ENCODE measurements at regions not wholly inside any gene's neighbourhood (a gene's known extent, or its start where the extent isn't known, plus 50 kb on each side); places are given as distances from the start of the nearest gene placed in this dataset.

- no TSS peak for BruUV-seq (replicated peaks)
- H3K4me3 ChIP-seq (ENCODE audit: low read depth, low read length, poor library complexity, severe bottlenecking) = no peak overlapping the region
These were observed 2228.4 kb downstream of the TP53TG3F start for GRCh38 chr16:35687781-35688180.

GRCh38 chr16:35689764-35690163, 2230.4 kb downstream of the TP53TG3F start:
- BruUV-seq (replicated peaks) = no TSS peak
- no peak for TF ChIP-seq CTCF (conservative IDR thresholded peaks at IDR 0.05; ENCODE audit: low read depth, low read length)
- no peak for TF ChIP-seq EZH2 (IDR thresholded peaks at IDR 0.05; ENCODE audit: borderline replicate concordance, low read depth, low read length, poor library complexity, severe bottlenecking)
- no peak overlapping the region for H3K4me3 ChIP-seq (ENCODE audit: low read depth, low read length, poor library complexity, severe bottlenecking)
- POLR2A ChIA-PET (ENCODE audit: low non-redundant PET) = no interaction called here
- H3K27ac ChIP-seq (ENCODE audit: low read depth, low read length, poor library complexity, severe bottlenecking) = no peak overlapping the region
- no peaks in the 10 kb centered on the region for H3K4me1 ChIP-seq (ENCODE audit: insufficient read depth, low read length, poor library complexity, severe bottlenecking)
- CTCF ChIA-PET = no interaction called here
- H3K36me3 ChIP-seq (ENCODE audit: insufficient read depth, low read length, poor library complexity, severe bottlenecking) = no peaks in the 10 kb centered on the region
- intact Hi-C loops (cut with micrococcal nuclease; ENCODE audit: unreplicated experiment) = no loop called here
- DNase-seq (ENCODE audit: low spot score) = no peak
- H3K27me3 ChIP-seq (replicated peaks; ENCODE audit: insufficient read depth, low read depth, low read length, poor library complexity) = no peaks in the 10 kb centered on the region
- peaks cover 53% of the 10 kb centered on the region for H3K9me3 ChIP-seq (ENCODE audit: low read depth, low read length, poor library complexity, severe bottlenecking)

More at GRCh38 chr16:35687781-35688180, 2228.4 kb downstream of the TP53TG3F start:
- no peak for DNase-seq (ENCODE audit: low spot score)
- Histone ChIP-seq H3K4me1 (ENCODE audit: insufficient read depth, low read length, poor library complexity, severe bottlenecking) (no peaks in the 10 kb centered on the region), H3K27me3 (replicated peaks; ENCODE audit: insufficient read depth, low read depth, low read length, poor library complexity) (no peaks in the 10 kb centered on the region), H3K36me3 (ENCODE audit: insufficient read depth, low read length, poor library complexity, severe bottlenecking) (no peaks in the 10 kb centered on the region), H3K9me3 (ENCODE audit: low read depth, low read length, poor library complexity, severe bottlenecking) (peaks cover 60% of the 10 kb centered on the region), H3K27ac (ENCODE audit: low read depth, low read length, poor library complexity, severe bottlenecking) (no peak overlapping the region)
- POLR2A ChIA-PET (ENCODE audit: low non-redundant PET) = no interaction called here
- intact Hi-C loops (cut with micrococcal nuclease; ENCODE audit: unreplicated experiment) = no loop called here
- CTCF ChIA-PET = no interaction called here
- TF ChIP-seq EZH2 (IDR thresholded peaks at IDR 0.05; ENCODE audit: borderline replicate concordance, low read depth, low read length, poor library complexity, severe bottlenecking) (no peak), CTCF (conservative IDR thresholded peaks at IDR 0.05; ENCODE audit: low read depth, low read length) (no peak)

GRCh38 chr16:35690413-35690812, 2231.0 kb downstream of the TP53TG3F start:
- intact Hi-C loops (cut with micrococcal nuclease; ENCODE audit: unreplicated experiment) = no loop called here
- Histone ChIP-seq H3K4me1 (ENCODE audit: insufficient read depth, low read length, poor library complexity, severe bottlenecking) (no peaks in the 10 kb centered on the region), H3K9me3 (ENCODE audit: low read depth, low read length, poor library complexity, severe bottlenecking) (peaks cover 53% of the 10 kb centered on the region), H3K27ac (ENCODE audit: low read depth, low read length, poor library complexity, severe bottlenecking) (no peak overlapping the region), H3K4me3 (ENCODE audit: low read depth, low read length, poor library complexity, severe bottlenecking) (no peak overlapping the region), H3K36me3 (ENCODE audit: insufficient read depth, low read length, poor library complexity, severe bottlenecking) (no peaks in the 10 kb centered on the region), H3K27me3 (replicated peaks; ENCODE audit: insufficient read depth, low read depth, low read length, poor library complexity) (no peaks in the 10 kb centered on the region)
- POLR2A ChIA-PET (ENCODE audit: low non-redundant PET) = no interaction called here
- TF ChIP-seq CTCF (conservative IDR thresholded peaks at IDR 0.05; ENCODE audit: low read depth, low read length) = no peak
- no peak for TF ChIP-seq EZH2 (IDR thresholded peaks at IDR 0.05; ENCODE audit: borderline replicate concordance, low read depth, low read length, poor library complexity, severe bottlenecking)
- DNase-seq (ENCODE audit: low spot score) = no peak
- CTCF ChIA-PET = no interaction called here
- no TSS peak for BruUV-seq (replicated peaks)
